Stimulated activated naive CD8-positive, alpha-beta T cell treated with anti-CD3 and anti-CD28 coated beads, Interleukin-15, Interleukin-2, amounts not matched to agents 100 U/mL and 50 U/mL, for 24 hours (primary cell): ENCODE measurements at regions not wholly inside any gene's neighbourhood (a gene's known extent, or its start where the extent isn't known, plus 50 kb on each side); places are given as distances from the start of the nearest gene placed in this dataset.
"Not testable (repeated sequence)": the region's sequence is repeated elsewhere in the genome, so short reads cannot be mapped to it uniquely, and the experiment has no call there.

Experiments used
- ATAC-seq: fragments of 150-1000 bp; cut with Tn5 transposase; one replicate; pipeline ENCODE4 v1.10.0; 2021
- DNase-seq: peaks from one replicate; pipeline ENCODE4 v3.0.0; 2021

GRCh38 chr1:244297087-244297486 lies 154.6 kb downstream of the ADSS2 start:
- ATAC-seq (no peak), DNase-seq (no peak)

- ATAC-seq: no peak
- no peak for DNase-seq
Measured at GRCh38 chr1:244297616-244298015, 154.1 kb downstream of the ADSS2 start.

GRCh38 chr1:244300029-244300375 lies 151.7 kb downstream of the ADSS2 start:
- not testable (repeated sequence) for ATAC-seq, DNase-seq

GRCh38 chr1:244301595-244302130 lies 150.0 kb downstream of the ADSS2 start:
- ATAC-seq: no peak

DNA sequence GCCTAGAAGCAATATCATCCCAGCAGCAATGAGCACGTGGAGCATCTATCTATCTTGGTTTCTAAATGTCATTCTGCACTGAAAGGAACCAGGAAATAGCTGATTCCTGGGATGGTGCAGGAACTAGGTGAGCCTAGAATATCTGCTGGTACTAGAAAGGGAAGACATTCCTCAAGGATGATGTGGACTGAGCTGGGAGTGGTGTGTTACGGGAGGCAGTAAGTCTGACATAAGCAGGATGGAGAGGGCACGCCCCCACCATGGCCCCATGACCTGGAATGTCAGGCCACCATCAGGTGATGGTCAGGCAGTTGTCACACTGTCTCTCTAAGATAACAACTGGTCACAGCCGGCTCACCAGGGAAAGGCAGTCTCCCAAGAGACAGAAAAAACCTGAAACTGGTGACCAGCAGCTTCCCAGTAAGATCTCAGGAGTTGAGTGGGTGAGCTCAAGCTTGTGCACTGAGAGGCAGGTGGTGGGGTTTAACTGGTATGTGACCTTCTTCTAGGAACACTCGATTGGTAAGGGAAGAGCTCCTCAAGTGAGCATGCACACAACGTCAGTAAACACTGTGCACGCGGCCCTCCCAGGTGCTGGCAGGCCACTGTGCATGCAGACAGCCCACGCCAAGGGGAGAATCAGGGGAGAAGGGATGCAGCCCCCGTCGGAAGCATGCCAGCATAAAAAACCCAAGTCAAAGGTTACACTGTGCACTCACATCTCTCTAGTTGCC lies 148.7 kb downstream of the ADSS2 start:
- DNase-seq (no peak), ATAC-seq (no peak)

More at GRCh38 chr1:244301595-244302130, 150.0 kb downstream of the ADSS2 start:
- no peak for DNase-seq

GRCh38 chr1:244303610-244303969 lies 148.1 kb downstream of the ADSS2 start:
- DNase-seq (no peak), ATAC-seq (no peak)

GRCh38 chr1:244304156-244304555 lies 147.6 kb downstream of the ADSS2 start:
- ATAC-seq (no peak), DNase-seq (no peak)

- DNase-seq: no peak
- no peak for ATAC-seq
Measured at GRCh38 chr1:244304656-244305055, 147.1 kb downstream of the ADSS2 start.

DNA sequence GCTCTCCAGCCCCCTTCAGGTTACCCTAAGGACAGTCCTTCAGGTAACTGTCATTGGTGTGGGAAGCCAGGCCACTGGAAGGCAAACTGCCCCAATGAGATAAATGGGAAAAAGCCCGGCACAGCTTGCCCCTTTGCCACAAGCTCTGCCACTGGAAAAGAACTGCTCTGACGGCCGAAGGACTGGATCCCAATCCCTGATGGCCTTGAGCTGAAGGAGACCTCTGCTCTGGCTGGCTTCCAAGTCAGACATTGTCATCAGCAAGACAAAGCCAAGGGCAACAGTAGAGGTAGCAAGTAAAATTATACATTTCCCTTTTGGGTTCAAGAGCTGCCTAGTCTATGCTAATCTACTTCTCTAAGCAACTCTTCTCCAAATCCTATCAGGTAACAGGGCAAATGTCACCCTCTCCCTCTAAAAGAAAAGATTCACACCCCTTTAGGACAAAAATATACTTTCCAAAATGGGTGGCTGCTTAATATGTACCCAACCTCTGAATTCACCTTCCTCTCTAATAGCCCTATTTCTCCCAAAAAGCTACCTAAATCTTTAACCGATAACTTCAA lies 145.8 kb downstream of the ADSS2 start:
- ATAC-seq (no peak), DNase-seq (no peak)

GRCh38 chr1:244306544-244306943 lies 145.2 kb downstream of the ADSS2 start:
- no peak for ATAC-seq

GRCh38 chr1:244309191-244309590 lies 142.5 kb downstream of the ADSS2 start:
- ATAC-seq, DNase-seq: not testable (repeated sequence)

More at GRCh38 chr1:244306544-244306943, 145.2 kb downstream of the ADSS2 start:
- no peak for DNase-seq

GRCh38 chr1:244311784-244312532 lies 139.8 kb downstream of the ADSS2 start:
- DNase-seq: no peak
- no peak for ATAC-seq

DNA sequence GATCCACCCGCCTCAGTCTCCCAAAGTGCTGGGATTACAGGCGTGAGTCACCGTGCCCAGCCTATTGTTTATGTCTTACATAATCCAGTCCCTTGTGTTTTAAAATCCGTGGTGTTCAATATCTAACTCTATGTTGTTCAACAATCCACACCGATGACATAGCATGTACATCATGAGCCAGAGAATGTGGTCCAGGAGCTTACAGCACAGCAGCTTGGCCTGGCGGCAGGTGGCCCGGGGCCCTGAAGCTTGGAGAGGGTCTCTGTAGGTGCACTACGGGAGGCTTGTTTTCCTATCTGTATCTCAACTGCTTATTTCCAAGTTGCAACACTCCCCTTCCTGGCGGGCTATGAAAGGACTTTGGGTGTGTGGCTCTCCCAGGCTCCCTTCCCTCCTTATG lies 138.4 kb downstream of the ADSS2 start:
- DNase-seq (no peak), ATAC-seq (no peak)

GRCh38 chr1:244314921-244315559 lies 136.7 kb downstream of the ADSS2 start:
- DNase-seq (no peak), ATAC-seq (no peak)

GRCh38 chr1:244315996-244316395 lies 135.7 kb downstream of the ADSS2 start:
- no peak for DNase-seq
- no peak for ATAC-seq

DNA sequence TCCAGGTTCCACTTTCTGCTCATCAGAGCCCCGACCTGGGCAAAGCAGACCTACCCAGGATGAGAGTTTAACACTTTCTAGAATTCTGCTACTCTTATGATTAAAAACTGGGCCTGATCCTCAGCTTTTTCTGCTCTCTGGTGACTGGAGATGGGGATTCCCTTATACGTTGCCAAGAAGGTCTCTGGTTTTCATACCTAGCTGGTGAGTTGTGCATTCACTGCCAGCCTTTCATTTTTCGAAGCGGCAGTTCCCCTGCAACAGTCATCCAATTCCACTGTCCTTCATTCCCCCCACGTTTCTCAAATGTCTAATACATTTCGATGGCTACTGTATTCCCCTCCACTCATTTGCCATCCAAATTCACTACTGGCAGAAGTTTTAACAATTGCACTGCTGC lies 135.3 kb downstream of the ADSS2 start:
- no peak for DNase-seq
- ATAC-seq: no peak

DNA sequence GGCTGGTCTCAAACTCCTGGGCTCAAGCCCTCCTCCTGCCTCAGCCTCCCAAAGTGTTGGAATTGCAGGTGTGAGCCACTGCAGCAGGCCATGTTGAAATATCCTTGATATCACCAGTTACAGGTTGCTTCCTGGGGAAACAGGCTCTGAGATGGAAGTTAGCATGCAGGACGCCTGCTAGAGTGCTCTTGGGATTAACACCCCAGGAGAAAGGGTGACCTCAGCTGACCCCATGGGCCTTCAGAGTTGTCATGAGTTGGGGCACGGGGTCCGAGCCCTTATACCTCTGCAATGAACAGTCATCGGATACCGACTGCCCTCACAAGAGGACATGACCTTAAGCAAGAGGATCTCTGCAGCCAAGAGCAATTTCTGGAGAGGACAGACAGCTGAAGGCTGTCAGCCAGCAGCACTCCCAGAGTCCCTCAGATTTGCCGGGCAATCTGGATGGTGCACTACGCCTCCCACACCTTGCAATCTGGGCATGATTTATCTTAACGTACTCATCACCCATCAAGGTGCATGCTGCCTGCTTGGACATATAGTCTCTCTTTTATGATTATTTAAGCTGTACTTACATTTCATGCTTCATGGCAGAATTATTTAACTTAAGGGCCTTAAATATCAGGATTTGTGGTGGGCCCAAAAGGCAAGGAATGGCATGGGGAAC lies 134.6 kb downstream of the ADSS2 start:
- ATAC-seq (no peak), DNase-seq (no peak)

GRCh38 chr1:244318078-244318477 lies 133.6 kb downstream of the ADSS2 start:
- DNase-seq (no peak), ATAC-seq (no peak)

DNA sequence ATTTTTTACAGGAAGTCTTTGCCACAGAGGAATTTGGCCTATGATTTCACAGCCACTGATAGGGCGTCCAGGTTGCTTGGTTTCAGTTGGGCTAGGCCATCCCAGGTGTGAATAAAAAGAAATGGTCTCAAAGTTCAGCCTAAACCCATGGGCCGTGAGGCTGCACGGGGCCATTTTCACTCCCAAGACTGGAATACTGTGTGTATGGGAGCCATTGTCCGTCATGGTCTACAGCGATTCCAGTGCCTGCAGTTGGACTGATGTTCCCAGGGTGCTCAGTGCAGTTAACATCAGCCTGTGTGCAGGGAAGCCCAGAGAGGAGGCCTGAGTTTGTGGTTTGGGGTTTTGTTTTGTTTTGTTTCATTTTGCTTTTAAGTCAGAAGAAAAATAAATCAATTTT lies 133.2 kb downstream of the ADSS2 start:
- DNase-seq: no peak
- no peak for ATAC-seq

GRCh38 chr1:244319283-244320132 lies 132.2 kb downstream of the ADSS2 start:
- DNase-seq: peak; percentile 56
- peak; percentile 97 for ATAC-seq

- no peak for ATAC-seq
- DNase-seq: no peak
Measured at GRCh38 chr1:244322181-244322580, 129.5 kb downstream of the ADSS2 start.
